GM19372 (cell line): ENCODE measurements at regions not wholly inside any gene's neighbourhood (a gene's known extent, or its start where the extent isn't known, plus 50 kb on each side); places are given as distances from the start of the nearest gene placed in this dataset.

Experiments used
- ATAC-seq: cut with Tn5 transposase; IDR thresholded peaks from one replicate; pipeline ENCODE4 v1.9.1; 2021; ENCODE audit warnings: mild to moderate bottlenecking, low read depth, moderate library complexity; ENCODE audit not compliant: unreplicated experiment

DNA sequence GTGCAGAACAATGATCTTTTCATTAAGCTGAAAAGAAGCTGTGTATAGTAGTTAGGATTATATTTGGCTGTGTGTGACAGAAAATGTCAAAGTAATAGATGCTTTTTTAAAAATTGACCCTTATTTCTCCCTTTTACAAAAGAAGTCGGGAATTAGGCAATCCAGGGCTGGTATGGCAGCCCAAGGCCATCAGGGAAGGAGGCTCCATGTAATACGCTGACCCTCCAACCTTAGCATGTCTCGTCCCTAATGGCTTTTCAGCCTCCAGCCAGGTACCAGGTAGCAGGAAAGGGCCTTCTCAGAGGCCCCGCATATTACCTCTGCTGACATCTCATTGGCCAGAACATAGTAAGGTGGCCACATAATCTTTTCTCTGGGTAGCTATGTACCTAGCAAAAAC, 79.7 kb downstream of the VCPKMT start:
- no peak for ATAC-seq

DNA sequence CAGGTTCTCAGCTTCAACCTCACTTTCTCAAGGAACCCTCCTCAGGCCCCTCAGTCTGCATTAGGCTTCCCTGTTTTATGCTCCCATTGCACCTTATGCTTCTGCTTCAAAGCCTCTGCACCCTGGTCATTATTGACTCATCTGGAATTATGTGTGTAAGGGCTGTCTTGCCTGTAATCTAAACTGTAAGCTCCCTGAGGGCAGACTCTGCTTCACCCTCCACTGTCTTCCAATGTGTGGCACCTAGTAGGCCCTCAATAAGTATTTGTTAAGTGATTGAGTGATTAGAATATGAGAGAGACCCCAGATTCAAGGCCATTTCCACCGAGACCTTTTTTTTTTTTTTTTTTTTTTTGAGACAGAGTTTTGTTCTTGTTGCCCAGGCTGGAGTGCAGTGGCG, 79.1 kb downstream of the VCPKMT start:
- ATAC-seq: no peak

DNA sequence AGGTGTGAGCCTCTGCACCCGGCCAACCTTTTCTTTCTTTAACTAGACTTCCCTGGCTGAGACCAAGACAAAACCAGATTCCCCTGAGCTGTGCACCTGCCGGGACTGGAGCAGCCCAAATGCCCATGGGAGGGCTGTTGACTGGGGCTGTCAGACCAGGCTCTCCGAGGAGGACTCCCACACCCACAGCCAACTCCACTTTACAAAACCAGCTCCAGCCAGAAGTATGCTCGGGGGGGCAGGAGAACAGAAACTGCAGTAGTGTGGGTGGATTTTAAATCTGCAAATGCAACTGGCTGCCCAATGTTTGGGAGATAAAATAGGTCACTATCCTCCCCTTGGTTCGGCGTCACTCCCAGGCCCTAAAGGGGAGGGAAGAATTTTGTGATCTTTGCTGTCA, 78.5 kb downstream of the VCPKMT start:
- no peak for ATAC-seq

DNA sequence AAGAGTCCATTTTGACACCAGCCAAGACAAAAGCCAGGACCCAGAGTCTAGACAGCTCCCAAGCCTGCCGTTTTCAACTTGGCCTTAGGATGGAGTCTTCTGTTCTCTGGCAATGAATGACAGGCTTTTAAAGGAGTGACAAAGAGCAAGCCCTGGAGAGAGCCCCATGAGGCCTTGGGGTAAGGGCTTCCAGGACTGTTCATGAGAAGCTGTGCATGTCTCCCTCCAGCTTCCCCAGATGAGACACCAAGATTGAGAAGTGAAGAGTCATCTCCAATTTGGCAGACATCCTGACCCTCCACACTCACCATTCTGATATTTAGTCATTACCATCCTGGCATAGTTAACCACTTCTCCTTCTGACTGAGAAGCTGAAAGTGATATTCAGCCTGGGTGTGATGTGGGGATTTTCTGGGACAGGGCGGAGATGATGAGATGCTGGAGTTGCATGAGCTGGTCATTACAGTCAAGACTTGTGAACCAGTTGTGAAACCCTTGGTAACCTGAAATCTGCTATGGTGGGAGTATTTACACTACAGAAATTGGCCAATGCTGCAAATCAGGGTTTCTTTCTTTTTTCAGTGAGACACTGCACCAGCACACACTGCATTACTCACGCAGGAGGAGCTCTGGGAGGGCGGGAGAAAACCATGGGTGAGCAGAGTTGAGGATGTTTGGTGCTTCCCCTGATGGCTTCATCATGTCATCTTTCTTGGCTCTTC, 77.8 kb downstream of the VCPKMT start:
- peak; percentile 67 for ATAC-seq

DNA sequence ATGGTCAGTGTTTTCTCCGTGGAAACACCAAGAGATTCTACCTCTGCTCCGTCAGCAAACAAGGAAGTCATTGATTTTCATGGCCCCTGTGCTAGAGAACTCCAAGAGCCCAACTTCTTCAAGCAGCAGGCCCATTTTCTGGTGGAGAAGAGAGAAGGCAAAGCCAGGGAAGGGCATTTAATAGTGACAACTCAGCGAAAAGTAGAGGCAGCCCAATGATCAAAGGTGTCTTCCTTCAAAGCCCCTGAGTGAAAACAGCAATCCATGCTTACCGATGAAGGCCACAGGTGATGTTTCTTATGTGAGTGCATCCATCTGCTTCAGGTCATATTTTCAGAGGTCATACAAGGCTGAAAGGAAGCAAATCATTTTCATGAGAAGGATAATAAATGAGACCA, 77.3 kb downstream of the VCPKMT start:
- ATAC-seq: no peak

DNA sequence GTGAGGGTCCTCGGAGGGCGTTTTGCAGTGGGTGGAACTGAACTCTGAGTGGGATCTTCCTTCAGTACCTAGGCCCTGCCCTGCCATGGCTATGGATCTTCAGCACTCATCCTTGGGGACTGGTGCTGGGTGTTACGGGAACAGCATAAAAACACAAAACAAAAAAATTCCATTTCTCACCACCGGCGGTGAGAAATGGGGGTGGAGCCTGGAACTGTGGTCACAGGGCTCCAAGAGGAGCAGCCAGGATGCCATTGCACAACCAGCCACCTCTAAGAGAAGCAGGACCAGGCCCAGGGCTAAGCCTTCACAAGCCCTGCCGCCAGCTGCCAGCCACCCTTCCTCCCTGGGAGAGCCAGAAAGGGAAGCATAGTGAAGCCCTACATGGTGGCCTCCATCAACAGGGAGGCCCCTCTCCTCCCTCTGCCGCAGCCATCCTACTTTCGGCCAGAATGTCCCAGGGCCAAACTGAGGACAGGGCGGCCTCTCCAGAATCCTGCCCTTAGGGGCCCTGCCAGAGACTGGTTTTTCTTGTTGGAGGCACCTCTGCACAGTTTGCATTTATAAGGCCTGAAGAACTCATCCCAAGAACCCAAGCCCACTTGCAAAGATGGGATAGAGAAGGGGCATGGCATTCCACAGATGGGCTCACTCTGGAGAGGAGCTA, 76.5 kb downstream of the VCPKMT start:
- ATAC-seq: no peak

DNA sequence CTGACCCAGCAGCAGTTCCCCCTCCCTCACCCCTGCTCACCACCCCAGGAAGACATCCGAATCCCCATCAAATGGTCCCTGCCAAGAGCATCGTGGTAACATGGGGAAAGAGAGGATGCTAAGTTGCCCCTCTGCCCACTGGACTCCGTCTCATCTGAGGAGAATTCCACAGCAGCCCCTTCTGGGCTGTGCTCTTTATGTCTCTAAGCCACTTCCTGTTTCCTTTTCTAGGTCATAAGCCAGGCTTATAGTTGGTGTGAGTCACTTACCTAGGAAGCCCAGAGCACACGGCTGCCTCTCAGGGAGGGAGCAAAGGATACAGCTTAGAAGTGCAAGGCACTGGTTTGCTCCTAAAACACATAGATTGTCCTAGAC, 76.0 kb downstream of the VCPKMT start:
- ATAC-seq: peak; percentile 32

DNA sequence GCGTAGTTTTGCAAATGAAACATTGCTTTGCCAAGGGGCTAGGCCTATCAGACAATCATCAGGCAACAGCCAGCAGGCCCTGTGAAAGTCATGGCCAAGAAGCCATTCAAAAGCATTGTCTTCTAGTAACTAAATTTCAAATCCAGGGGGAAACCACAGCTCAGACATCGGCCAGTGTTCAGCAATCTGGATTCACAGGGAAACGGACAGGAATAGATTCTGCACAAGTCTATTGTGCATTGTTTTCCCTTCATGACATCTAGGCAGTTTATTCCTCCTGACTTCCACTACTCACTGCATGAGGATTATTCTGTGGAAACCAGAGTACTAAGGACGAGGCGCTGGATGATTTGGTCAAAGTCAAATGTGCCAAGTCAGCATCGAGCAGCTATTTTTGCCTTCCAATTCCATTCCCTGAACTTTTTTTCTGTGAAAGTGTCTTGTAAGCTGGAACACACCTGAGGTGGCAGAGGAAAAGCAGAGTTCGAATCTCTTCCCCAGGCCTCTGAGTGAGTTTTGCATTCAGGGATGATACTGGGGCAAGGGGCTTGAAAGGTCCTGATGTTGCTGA, 75.4 kb downstream of the VCPKMT start:
- no peak for ATAC-seq

DNA sequence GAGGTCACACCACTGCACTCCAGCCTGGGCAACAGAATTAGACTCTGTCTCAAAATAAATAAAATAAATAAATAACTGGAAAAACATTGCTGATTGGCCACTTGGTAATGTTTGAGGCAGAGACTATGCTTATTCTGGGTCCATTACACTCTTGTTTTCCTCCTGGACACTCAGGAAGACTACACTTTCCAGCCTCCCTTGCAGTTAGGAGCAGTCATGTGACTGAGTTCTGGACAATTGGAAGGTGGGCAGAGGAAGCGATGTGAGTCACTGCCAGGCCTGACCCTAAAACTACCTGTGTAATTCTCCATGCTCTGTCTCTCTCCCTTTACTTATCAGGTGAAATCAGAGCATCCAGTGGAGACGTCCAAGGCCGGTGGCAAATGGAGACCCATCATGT, 74.4 kb downstream of the VCPKMT start:
- no peak for ATAC-seq

DNA sequence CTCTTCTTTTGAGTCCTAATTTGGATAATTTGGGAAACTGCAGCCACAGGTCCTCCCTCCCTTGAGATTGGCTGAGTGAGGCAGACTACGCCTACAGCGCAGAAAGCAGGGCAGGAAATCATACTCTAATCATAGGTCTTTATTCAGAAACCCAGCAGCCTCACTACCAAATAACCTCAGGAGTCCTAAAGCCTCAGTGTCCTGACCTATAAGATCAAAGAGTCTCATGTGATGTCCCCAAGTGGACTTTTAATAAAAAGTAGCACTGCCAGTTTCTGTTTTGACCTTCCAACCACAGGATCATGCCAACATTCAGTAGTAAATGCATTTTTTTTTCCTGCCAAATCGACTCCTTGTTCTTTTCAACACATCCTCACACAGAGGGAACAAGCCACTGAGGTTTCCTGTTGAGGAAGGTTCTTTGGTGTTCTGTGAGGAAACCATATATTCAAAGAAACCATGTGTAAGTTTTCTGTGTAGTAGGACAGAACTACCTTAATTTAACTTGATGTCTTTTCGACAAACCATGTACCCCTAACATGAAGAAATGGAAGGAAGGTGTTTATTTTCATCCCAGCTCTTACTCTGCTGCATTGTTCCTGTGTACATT, 72.2 kb downstream of the VCPKMT start:
- no peak for ATAC-seq

DNA sequence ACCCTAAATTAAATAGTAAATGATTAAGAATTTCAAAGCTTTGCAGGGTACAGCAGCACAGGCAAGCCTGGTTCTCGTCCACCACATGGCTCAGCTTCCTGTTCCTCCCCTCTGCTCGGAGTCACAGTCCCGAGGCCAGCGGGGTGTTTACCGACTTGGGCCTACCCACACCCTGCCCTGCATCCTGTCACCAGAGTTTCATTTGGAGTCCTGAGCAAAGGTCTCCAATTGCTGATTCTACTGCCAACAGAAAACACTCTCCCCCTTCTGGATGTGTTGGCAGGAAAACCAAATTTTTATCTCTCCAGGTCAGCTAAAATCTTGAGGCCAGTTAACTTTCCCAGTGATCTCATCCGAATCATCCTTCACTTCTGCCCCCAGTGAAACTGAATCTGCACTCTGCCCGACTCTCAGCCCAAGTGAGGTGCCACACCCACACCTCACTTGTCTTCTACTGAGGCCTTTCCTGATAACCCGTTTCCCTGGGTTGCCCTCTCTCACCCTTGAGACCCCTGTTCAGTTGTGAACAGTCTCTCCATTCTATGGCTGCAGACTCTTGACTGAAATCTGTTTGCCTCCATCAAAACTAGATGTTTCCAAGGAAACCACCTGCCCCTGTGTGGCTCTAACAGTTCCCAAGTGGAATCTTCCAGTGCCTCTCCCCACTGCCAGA, 71.2 kb downstream of the VCPKMT start:
- peak; percentile 58 for ATAC-seq

DNA sequence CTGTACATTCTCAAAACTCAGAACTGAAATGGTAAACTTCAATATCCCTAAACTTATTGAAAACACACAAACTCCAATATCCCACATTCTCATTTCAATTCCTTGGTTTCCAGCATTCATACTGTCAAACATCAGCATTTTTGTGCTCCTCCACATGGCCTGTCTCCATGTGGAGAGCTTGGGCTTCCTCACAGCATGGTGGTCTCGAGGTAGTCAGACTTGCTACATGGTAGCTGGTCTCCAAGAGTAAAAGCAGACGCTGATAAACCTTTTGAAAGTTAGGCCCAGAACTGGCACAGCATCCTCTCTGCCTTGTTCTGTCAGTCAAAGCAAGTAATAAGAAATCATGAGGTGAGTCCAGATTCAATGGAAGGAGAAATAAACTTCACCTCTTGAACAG, 70.5 kb downstream of the VCPKMT start:
- ATAC-seq: no peak

DNA sequence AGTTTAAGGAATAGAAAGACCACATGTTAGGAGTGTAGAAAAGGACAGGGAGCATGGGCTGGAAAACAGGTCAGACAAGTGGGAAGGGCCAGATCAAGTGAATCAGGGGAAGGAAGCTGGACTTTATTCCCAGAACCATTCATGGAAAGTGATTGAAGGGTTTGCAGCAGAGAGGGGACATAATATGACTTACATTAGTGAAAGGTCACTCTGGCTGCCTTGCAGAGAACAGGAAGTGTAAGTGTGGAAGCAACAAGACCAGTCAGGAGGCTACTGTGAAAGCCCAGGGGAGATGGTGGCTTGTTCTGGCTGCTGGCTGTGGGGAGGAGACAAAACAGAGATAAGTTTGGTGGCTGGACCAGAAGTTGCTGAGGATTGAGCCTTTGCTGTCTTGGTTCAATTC, 69.1 kb downstream of the VCPKMT start:
- peak; percentile 58 for ATAC-seq

DNA sequence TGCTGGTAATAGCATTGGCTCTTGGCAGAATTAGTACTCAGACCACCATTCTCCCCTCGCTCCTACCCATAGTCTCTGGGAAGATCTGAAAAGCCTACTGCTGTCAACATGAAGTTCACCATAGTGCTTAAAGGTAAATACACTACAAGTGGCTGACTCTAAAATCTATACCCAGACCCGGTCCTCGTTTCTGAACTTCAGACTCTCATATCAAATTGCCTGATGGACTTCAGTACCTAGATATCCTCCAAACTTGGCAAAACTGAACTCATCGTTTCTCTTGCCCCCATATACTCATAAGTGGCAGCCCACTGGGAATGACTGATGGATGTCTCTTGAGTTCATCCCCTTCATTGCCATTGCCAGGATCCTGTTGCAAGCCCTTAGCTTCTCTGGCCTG, 67.3 kb downstream of the VCPKMT start:
- ATAC-seq: no peak

DNA sequence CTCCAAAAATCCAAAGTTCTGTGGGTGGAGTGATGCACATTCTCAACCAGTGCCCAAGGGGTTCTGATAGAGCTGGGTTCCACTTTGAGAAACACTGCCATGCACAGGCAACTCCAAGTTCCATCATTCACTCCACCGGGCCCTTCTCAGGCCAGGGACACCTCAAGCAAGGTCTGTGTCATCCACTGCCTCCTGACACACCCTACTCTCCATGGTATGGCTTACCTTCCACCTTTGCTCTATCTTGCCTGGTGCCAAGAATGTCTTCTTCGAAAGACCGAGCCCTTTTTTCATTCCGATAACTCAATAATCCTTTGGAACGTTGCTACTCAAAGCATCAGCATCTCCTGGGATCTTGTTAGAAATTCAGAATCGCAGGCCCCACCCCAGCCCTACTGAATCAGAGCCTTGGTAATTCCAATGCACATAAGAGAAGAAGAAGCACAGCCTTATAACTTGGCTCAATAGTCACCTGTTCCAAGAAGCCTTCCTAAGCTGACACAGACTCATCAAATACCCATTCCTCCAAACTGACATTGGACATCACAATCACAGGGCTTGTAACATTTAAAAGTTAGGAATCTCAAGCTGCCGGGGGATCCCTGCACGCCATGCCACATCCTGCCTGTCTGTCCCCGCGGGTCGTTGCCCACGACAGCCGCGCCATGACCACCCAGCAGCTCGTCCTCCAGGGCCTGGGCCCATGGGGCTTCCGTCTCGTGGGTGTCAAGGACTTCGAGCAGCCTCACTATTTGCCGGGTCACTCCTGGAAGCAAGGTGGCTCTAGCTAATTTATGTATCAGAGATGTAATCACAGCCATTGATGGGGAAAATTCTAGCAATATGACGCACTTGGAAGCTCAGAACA, 66.4 kb downstream of the VCPKMT start:
- no peak for ATAC-seq

DNA sequence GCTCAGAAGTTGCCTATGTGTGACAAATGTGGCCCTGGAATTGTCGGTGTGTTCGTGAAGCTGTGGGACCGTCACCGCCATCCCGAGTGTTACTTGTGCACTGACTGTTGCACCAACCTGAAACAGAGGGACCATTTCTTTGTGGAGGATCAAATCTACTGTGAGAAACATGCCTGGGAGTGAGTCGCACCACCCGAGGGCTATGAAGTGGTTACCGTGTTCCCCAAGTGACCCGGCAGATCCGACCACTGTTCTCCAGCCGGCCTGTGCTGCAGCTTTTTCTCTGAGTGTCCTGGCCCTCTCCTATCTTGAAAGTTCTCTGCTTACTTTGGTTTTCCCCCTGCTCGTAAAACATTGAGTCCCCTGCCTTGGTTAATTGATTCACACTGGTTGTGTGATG, 65.3 kb downstream of the VCPKMT start:
- no peak for ATAC-seq

DNA sequence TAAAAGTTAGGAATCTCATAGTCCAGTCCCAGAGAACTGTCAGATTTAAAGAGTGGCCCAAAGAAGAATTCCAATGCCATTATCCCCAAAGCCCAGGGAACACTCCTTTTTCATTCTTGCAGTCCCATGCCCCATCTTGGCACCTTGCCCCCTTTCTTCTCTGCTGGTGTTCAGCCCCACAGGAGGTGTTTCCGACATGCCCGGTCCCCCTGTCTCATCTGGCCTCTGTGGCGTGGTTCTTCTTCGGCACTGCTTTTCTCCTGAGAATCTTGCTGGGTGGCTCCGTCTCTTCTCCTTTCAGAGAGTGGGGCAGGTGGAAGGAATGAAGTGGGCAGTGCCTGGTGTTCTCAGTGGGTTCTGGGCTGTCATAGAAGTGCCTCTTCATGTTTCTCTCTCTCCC, 64.7 kb downstream of the VCPKMT start:
- no peak for ATAC-seq

DNA sequence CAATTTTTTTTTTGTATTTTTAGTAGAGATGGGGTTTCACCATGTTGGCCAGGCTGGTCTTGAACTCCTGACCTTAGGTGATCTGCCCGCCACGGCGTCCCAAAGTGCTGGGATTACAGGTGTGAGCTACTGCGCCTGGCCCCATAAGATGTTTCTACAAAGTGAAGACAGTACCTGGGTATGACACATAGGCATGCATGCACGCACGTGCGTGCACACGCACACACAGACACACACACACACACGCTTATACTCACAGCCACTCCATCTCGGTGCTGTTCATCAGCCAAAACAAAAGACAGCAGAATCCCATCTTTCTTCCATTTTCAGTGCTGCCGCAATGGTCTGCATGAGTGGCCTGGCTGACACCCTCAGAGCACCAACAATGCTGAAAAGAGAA, 63.9 kb downstream of the VCPKMT start:
- no peak for ATAC-seq

DNA sequence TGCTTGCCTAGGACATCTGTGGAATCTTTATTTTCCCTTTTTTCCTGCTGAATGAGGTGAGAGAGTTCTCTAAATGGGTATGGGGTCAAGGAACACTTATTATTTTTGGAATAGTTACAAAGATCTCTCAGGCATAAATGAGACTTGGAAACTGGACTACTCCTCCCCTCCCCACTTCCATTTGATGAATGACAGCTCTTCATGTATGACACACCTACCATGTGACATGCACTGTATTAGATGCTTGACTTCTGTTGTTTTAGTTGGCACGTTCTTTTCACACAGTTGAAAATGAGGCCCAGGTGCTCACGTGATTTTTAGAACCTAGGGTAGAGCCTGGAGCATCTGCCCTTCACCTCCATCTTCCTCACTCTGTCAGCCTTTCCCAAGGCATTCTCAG, 62.4 kb downstream of the VCPKMT start:
- ATAC-seq: no peak
